IPS-18a (cell line): ENCODE measurements at regions not wholly inside any gene's neighbourhood (a gene's known extent, or its start where the extent isn't known, plus 50 kb on each side); places are given as distances from the start of the nearest gene placed in this dataset.
"Not testable (repeated sequence)": the region's sequence is repeated elsewhere in the genome, so short reads cannot be mapped to it uniquely, and the experiment has no call there.

Source experiments
- H3K27ac ChIP-seq: one replicate; pipeline ENCODE4 v1.5.1; 2013; ENCODE audit warnings: low read length
- H3K27me3 ChIP-seq: one replicate; pipeline ENCODE4 v1.6.1; 2013; ENCODE audit warnings: mild to moderate bottlenecking, low read length; ENCODE audit not compliant: control insufficient read depth, insufficient read depth
- H3K36me3 ChIP-seq: one replicate; pipeline ENCODE4 v1.6.1; 2013; ENCODE audit warnings: low read depth, low read length; ENCODE audit not compliant: control insufficient read depth
- H3K4me1 ChIP-seq: one replicate; pipeline ENCODE4 v1.6.1; 2013; ENCODE audit warnings: low read depth, low read length; ENCODE audit not compliant: control insufficient read depth
- H3K4me3 ChIP-seq: one replicate; pipeline ENCODE4 v1.5.1; 2013; ENCODE audit warnings: low read length
- H3K9ac ChIP-seq: one replicate; pipeline ENCODE4 v1.6.1; 2013; ENCODE audit warnings: mild to moderate bottlenecking, low read length, moderate library complexity
- H3K9me3 ChIP-seq: one replicate; pipeline ENCODE4 v1.6.1; 2013; ENCODE audit warnings: low read depth, low read length; ENCODE audit not compliant: control insufficient read depth

- H3K27ac ChIP-seq, result no peak overlapping the region
- H3K9ac ChIP-seq, result no peak overlapping the region
- no peaks in the 10 kb centered on the region for H3K4me1 ChIP-seq
- peaks cover 20% of the 10 kb centered on the region for H3K9me3 ChIP-seq
- H3K4me3 ChIP-seq, result no peak overlapping the region
- H3K27me3 ChIP-seq, result no peaks in the 10 kb centered on the region
- H3K36me3 ChIP-seq, result no peaks in the 10 kb centered on the region
Observed at GRCh38 chrX:42290608-42291007, 367.3 kb upstream of the CASK start.

DNA sequence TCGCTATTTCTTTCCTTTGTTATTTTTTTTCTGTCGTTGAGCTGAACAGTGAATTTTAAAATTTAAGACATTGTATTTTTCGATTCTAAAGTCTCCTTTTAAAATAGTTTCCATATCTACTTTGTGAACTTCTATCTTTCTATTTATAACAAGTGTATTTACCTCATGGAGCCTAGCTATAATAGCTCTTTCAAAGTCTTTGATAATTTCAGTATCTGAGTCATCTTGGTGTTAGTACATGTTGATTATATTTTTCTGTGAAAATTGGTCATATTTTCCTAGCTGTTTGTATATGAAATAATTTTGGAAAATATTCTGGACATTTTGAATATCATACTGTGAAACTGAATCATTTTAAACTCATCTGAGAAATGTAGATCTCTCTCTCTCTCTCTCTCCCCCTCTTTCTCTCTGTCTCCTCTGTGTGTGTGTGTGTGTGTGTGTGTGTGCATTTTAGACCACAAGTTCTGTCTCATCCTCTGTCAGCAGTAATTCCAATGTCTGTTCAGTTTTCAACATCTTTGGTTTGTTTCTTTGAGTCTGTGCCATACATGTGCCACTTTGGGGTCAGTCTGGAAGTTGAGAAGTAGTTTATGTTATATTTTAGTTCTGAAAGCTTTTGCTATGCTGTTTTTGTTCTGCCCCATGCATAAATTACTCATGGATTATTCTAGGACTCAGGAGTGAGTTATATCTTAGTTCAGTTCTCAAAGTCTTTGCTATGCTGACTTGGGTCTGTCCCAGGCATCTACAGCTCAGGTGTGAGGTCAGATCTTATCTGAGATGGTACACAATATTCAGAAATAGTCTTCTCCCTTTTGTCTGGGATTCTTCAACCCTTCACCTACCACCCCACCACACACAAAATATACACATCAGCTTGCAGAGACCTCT, 366.4 kb upstream of the CASK start:
- H3K9me3 ChIP-seq, result peaks cover 13% of the 10 kb centered on the region
- H3K4me1 ChIP-seq, result no peaks in the 10 kb centered on the region
- no peak overlapping the region for H3K27ac ChIP-seq
- H3K36me3 ChIP-seq, result no peaks in the 10 kb centered on the region
- no peaks in the 10 kb centered on the region for H3K27me3 ChIP-seq
- no peak overlapping the region for H3K4me3 ChIP-seq
- H3K9ac ChIP-seq, result no peak overlapping the region

DNA sequence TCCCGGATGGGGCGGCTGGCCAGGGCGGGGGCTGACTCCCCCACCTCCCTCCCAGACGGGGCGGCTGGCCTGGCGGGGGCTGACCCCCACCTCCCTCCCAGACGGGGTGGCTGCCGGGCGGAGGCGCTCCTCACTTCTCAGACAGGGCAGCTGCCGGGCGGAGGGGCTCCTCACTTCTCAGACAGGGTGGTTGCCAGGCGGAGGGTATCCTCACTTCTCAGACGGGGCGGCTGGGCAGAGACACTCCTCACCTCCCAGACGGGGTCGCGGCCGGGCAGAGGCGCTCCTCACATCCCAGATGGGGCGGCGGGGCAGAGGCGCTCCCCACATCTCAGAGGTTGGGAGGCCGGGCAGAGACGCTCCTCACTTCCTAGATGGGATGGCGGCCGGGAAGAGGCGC, 362.3 kb upstream of the CASK start:
- H3K4me1 ChIP-seq, H3K27ac ChIP-seq, H3K4me3 ChIP-seq, H3K36me3 ChIP-seq, H3K9ac ChIP-seq, H3K9me3 ChIP-seq, H3K27me3 ChIP-seq: not testable (repeated sequence)

GRCh38 chrX:42276982-42277690, 353.8 kb upstream of the CASK start:
- Histone ChIP-seq H3K27me3 (no peaks in the 10 kb centered on the region), H3K9ac (no peak overlapping the region), H3K9me3 (peaks cover 4% of the 10 kb centered on the region), H3K4me1 (no peaks in the 10 kb centered on the region), H3K27ac (no peak overlapping the region), H3K4me3 (no peak overlapping the region), H3K36me3 (no peaks in the 10 kb centered on the region)

- Histone ChIP-seq H3K4me1 (no peaks in the 10 kb centered on the region), H3K27me3 (no peaks in the 10 kb centered on the region), H3K9ac (no peak overlapping the region), H3K4me3 (no peak overlapping the region), H3K36me3 (no peaks in the 10 kb centered on the region), H3K9me3 (peaks cover 4% of the 10 kb centered on the region), H3K27ac (no peak overlapping the region)
Observed at GRCh38 chrX:42274151-42274550, 350.8 kb upstream of the CASK start.

DNA sequence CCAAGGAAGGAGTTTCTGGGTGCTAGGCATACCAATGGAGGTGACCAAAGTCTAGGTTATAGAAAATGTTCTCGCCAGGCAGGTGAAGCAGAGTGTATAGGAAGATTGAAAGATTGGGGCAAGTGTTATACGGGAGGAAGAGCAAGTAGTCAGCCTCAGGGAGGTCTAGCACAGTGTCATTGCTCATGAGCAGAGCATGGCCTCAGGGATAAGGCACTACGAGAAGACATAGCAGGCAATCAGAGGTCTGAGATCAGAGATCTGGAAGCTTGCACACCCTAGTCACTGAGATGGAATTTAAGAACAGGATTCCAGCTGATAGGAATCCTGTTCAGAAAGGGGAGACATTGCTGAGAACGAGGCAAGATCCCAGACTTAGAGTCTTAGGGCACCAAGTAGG, 350.0 kb upstream of the CASK start:
- Histone ChIP-seq H3K4me3 (no peak overlapping the region), H3K36me3 (no peaks in the 10 kb centered on the region), H3K27me3 (no peaks in the 10 kb centered on the region), H3K27ac (no peak overlapping the region), H3K9ac (no peak overlapping the region), H3K9me3 (peaks cover 4% of the 10 kb centered on the region), H3K4me1 (no peaks in the 10 kb centered on the region)

- no peaks in the 10 kb centered on the region for H3K4me1 ChIP-seq
- no peaks in the 10 kb centered on the region for H3K27me3 ChIP-seq
Observed at GRCh38 chrX:42269186-42269585, 345.8 kb upstream of the CASK start.

GRCh38 chrX:42260854-42261253, 337.5 kb upstream of the CASK start:
- H3K27ac ChIP-seq, result no peak overlapping the region
- no peak overlapping the region for H3K9ac ChIP-seq
- no peaks in the 10 kb centered on the region for H3K27me3 ChIP-seq
- no peaks in the 10 kb centered on the region for H3K4me1 ChIP-seq
- no peak overlapping the region for H3K4me3 ChIP-seq
- H3K9me3 ChIP-seq, result peaks cover 7% of the 10 kb centered on the region
- H3K36me3 ChIP-seq, result no peaks in the 10 kb centered on the region

More at GRCh38 chrX:42269186-42269585, 345.8 kb upstream of the CASK start:
- H3K9me3 ChIP-seq, result no peaks in the 10 kb centered on the region
- H3K9ac ChIP-seq, result no peak overlapping the region
- no peak overlapping the region for H3K4me3 ChIP-seq
- H3K36me3 ChIP-seq, result no peaks in the 10 kb centered on the region
- no peak overlapping the region for H3K27ac ChIP-seq

- peaks cover 10% of the 10 kb centered on the region for H3K4me1 ChIP-seq
- no peak overlapping the region for H3K9ac ChIP-seq
- H3K4me3 ChIP-seq, result no peak overlapping the region
- no peak overlapping the region for H3K27ac ChIP-seq
- H3K36me3 ChIP-seq, result no peaks in the 10 kb centered on the region
- H3K9me3 ChIP-seq, result peaks cover 22% of the 10 kb centered on the region
- H3K27me3 ChIP-seq, result no peaks in the 10 kb centered on the region
Observed at GRCh38 chrX:42248226-42248625, 324.9 kb upstream of the CASK start.

- Histone ChIP-seq H3K36me3 (no peaks in the 10 kb centered on the region), H3K4me3 (no peak overlapping the region), H3K27me3 (no peaks in the 10 kb centered on the region), H3K27ac (no peak overlapping the region), H3K4me1 (peaks cover 10% of the 10 kb centered on the region), H3K9me3 (peaks cover 18% of the 10 kb centered on the region), H3K9ac (no peak overlapping the region)
Observed at GRCh38 chrX:42247241-42247640, 323.9 kb upstream of the CASK start.

DNA sequence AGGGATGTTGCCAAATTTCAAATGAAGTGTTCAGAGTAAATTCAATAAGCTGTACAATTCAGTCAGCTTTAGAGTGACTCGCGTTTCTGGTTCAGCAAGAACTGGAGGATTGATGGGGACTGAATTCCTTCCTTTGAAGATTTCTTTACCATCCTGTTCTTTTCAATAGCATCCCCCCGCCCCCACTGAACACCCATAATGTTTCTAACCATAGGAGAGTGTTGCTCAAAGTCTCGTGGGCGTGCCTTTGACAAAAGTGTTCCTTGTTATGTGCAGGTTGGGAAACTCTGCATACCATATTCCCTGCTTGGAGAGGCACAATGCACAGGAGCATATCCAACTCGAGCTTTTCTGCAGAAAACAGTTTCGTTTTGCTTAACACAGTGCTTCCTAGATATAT, 323.5 kb upstream of the CASK start:
- Histone ChIP-seq H3K9me3 (peaks cover 15% of the 10 kb centered on the region), H3K36me3 (no peaks in the 10 kb centered on the region), H3K27me3 (no peaks in the 10 kb centered on the region), H3K27ac (no peak overlapping the region), H3K4me3 (no peak overlapping the region), H3K4me1 (peaks cover 10% of the 10 kb centered on the region), H3K9ac (no peak overlapping the region)

DNA sequence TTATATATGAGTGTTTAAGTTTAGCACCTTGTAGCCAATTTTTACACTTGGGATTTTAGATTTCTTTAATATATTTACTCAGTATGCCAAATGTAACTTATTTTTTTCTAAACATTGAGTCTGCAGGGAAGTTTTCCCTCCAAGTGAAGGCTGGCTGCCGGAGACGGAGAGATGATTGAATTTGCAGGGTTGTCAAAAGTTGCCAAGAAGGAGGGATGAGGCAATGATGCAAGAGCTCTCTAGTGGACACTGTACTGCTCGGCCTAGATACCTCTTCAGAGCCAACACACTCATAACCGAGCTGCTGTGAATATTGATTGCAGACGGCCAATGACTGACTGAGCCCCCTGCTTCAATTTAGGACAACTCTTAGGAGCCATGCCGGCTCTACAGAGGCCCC, 318.6 kb upstream of the CASK start:
- Histone ChIP-seq H3K9ac (no peak overlapping the region), H3K36me3 (no peaks in the 10 kb centered on the region), H3K9me3 (peaks cover 12% of the 10 kb centered on the region), H3K4me3 (no peak overlapping the region), H3K4me1 (peaks cover 6% of the 10 kb centered on the region), H3K27me3 (no peaks in the 10 kb centered on the region), H3K27ac (no peak overlapping the region)
